DMS79 (cell line): ENCODE measurements at regions not wholly inside any gene's neighbourhood (a gene's known extent, or its start where the extent isn't known, plus 50 kb on each side); places are given as distances from the start of the nearest gene placed in this dataset.
"Not testable (repeated sequence)": the region's sequence is repeated elsewhere in the genome, so short reads cannot be mapped to it uniquely, and the experiment has no call there.

Experiments
- DNase-seq: peaks from one replicate; lab custom pipeline; 2025; lab: John Stamatoyannopoulos, UW

GRCh38 chr4:31187979-31188378 is 467.8 kb downstream of the PCDH7 start:
- DNase-seq = no peak

GRCh38 chr4:31189938-31190337 is 469.8 kb downstream of the PCDH7 start:
- DNase-seq = no peak

- DNase-seq = no peak
These were observed 470.5 kb downstream of the PCDH7 start for GRCh38 chr4:31190671-31191070.

GRCh38 chr4:31192341-31192740 is 472.2 kb downstream of the PCDH7 start:
- no peak for DNase-seq

GRCh38 chr4:31193521-31193920 is 473.4 kb downstream of the PCDH7 start:
- no peak for DNase-seq

- DNase-seq = no peak
These were observed 474.7 kb downstream of the PCDH7 start for GRCh38 chr4:31194823-31195222.

GRCh38 chr4:31199644-31200043 is 479.5 kb downstream of the PCDH7 start:
- no peak for DNase-seq

GRCh38 chr4:31202054-31202453 is 481.9 kb downstream of the PCDH7 start:
- DNase-seq = not testable (repeated sequence)

- no peak for DNase-seq
These were observed 484.7 kb downstream of the PCDH7 start for GRCh38 chr4:31204874-31205273.

- no peak for DNase-seq
These were observed 500.8 kb downstream of the PCDH7 start for GRCh38 chr4:31220921-31221320.

- no peak for DNase-seq
These were observed 507.9 kb downstream of the PCDH7 start for GRCh38 chr4:31228068-31228467.

- DNase-seq = no peak
These were observed 510.4 kb downstream of the PCDH7 start for GRCh38 chr4:31230594-31230993.

- no peak for DNase-seq
These were observed 514.3 kb downstream of the PCDH7 start for GRCh38 chr4:31234494-31234893.

GRCh38 chr4:31234901-31235300 is 514.7 kb downstream of the PCDH7 start:
- DNase-seq = no peak

- no peak for DNase-seq
These were observed 516.0 kb downstream of the PCDH7 start for GRCh38 chr4:31236020-31236638.

- DNase-seq = no peak
These were observed 516.5 kb downstream of the PCDH7 start for GRCh38 chr4:31236639-31237173.

- DNase-seq = no peak
These were observed 517.1 kb downstream of the PCDH7 start for GRCh38 chr4:31237233-31237632.

- no peak for DNase-seq
These were observed 519.7 kb downstream of the PCDH7 start for GRCh38 chr4:31239886-31240285.

- no peak for DNase-seq
These were observed 521.4 kb downstream of the PCDH7 start for GRCh38 chr4:31241504-31242106.

- DNase-seq = no peak
These were observed 526.7 kb downstream of the PCDH7 start for GRCh38 chr4:31246856-31247255.

- no peak for DNase-seq
These were observed 539.0 kb downstream of the PCDH7 start for GRCh38 chr4:31259119-31259518.

GRCh38 chr4:31261632-31262031 is 541.5 kb downstream of the PCDH7 start:
- no peak for DNase-seq

GRCh38 chr4:31266094-31266493 is 545.9 kb downstream of the PCDH7 start:
- not testable (repeated sequence) for DNase-seq
